NT2/D1 (cell line): ENCODE measurements at regions not wholly inside any gene's neighbourhood (a gene's known extent, or its start where the extent isn't known, plus 50 kb on each side); places are given as distances from the start of the nearest gene placed in this dataset.

Source experiments
- DNase-seq: peaks from one replicate; pipeline ENCODE4 v3.0.0-alpha.2; 2011; ENCODE audit warnings: low read depth, low spot score
- H3K27me3 ChIP-seq: 2 replicates; pipeline ENCODE4 v1.6.0; 2011; ENCODE audit warnings: mild to moderate bottlenecking; ENCODE audit not compliant: insufficient read length, insufficient read depth
- H3K36me3 ChIP-seq: 2 replicates; pipeline ENCODE4 v1.6.1; 2011; ENCODE audit warnings: mild to moderate bottlenecking, low read length, mixed read lengths; ENCODE audit not compliant: insufficient read depth, insufficient read length
- H3K4me1 ChIP-seq: 2 replicates; pipeline ENCODE4 v1.5.1; 2011; ENCODE audit not compliant: insufficient read depth, insufficient read length
- H3K4me3 ChIP-seq: 2 replicates; pipeline ENCODE4 v1.5.1; 2011; ENCODE audit warnings: low read depth; ENCODE audit not compliant: insufficient read length
- H3K9ac ChIP-seq: 2 replicates; pipeline ENCODE4 v1.6.0; 2011; ENCODE audit warnings: low read depth; ENCODE audit not compliant: insufficient read length
- H3K9me3 ChIP-seq: 2 replicates; pipeline ENCODE4 v1.5.1; 2011; ENCODE audit warnings: mild to moderate bottlenecking, low read length; ENCODE audit not compliant: insufficient read depth
- SUZ12 ChIP-seq: IDR thresholded peaks from 2 replicates; pipeline ENCODE4 v1.6.1; 2011; ENCODE audit not compliant: insufficient read length, insufficient read depth; ENCODE audit errors: extremely low read depth
- YY1 ChIP-seq: IDR thresholded peaks from 2 replicates; pipeline ENCODE4 v1.6.1; 2011; ENCODE audit not compliant: insufficient read length, insufficient read depth
- ZNF274 ChIP-seq: IDR thresholded peaks from 2 replicates; pipeline ENCODE4 v1.6.1; 2011; ENCODE audit warnings: mild to moderate bottlenecking, low read depth, low read length

DNA sequence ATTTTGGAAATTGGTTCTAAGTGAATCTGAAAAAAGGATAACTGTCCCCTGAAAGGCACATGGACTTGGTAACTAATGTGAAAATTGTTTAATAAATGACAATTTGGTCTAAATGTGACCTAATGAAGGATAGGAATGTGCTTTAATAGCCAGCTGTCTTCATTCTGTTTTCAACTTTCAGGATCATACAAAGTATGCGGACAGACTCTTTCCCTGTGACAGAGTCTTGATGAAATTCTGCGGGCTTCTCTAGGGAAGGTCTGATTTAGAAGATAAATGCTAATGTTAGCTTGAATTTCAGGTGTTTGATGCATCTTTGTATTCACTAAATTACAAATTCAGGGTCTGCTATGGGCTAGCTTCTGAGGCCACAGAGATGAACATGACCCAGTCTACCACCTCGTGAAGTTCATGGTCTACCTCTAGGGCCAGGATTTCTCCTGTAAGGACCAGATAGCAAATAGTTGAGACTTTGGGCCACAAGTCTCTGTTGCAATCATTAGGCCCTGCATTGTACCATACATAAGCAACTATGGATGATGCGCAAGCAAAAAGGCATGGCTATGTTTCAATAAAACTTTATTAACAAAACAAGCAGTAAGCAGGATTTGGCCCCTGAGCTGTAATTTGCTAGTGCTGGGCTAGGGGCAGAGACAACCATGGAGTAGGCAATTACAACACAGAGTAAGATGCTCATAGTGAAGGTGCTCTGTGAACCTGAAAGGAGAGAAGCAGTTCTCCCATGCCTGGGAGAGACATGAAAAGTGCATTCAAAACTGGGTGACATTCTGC is 368.6 kb downstream of the INHBA start:
- no peaks in the 10 kb centered on the region for H3K27me3 ChIP-seq
- H3K9ac ChIP-seq = no peak overlapping the region
- no peak overlapping the region for H3K4me3 ChIP-seq
- no peaks in the 10 kb centered on the region for H3K4me1 ChIP-seq
- DNase-seq = no peak
- H3K36me3 ChIP-seq = no peaks in the 10 kb centered on the region
- no peaks in the 10 kb centered on the region for H3K9me3 ChIP-seq
- no peak for TF ChIP-seq ZNF274
- TF ChIP-seq SUZ12 = no peak
- TF ChIP-seq YY1 = no peak

DNA sequence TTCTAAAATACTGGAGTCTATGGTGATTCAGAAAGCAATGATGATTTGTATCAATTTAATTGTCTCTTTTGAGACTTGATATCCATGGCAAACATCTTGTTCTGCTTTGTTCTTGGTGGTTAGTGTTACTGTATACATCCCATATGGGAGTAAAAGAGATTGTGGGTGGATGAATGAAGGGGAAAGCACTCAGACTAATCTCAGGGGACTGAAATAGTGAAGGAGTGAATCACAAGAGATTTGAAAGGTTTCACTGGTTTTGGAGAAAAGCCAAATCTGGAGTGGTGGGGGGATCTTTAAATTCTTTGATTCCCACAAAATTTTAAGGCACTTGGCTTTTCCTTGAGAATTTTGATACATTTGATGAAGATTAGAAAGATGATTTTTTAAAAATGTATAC is 369.4 kb downstream of the INHBA start:
- Histone ChIP-seq H3K4me1 (no peaks in the 10 kb centered on the region), H3K9me3 (no peaks in the 10 kb centered on the region), H3K36me3 (no peaks in the 10 kb centered on the region), H3K27me3 (no peaks in the 10 kb centered on the region), H3K9ac (no peak overlapping the region), H3K4me3 (no peak overlapping the region)
- no peak for DNase-seq
- TF ChIP-seq SUZ12 = no peak
- TF ChIP-seq ZNF274 = no peak
- no peak for TF ChIP-seq YY1

DNA sequence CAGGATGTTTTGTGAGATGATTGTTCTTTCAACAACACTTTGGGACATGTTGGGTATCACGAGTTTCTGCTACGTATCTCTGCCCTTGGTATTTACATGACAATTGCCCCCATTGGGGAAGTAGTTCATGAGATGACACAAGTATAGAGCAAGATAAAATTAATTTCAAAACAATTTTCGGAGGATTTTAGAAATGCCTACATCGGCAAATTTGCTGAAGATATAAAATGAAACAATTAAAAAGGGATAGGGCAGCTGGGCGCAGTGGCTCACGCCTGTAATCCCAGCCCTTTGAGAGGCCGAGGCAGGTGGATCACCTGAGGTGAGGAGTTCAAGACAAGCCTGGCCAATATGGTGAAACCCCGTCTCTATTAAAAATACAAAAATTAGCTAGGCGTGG is 371.7 kb downstream of the INHBA start:
- no peaks in the 10 kb centered on the region for H3K9me3 ChIP-seq
- no peak for DNase-seq
- TF ChIP-seq SUZ12 (no peak), ZNF274 (no peak), YY1 (no peak)

DNA sequence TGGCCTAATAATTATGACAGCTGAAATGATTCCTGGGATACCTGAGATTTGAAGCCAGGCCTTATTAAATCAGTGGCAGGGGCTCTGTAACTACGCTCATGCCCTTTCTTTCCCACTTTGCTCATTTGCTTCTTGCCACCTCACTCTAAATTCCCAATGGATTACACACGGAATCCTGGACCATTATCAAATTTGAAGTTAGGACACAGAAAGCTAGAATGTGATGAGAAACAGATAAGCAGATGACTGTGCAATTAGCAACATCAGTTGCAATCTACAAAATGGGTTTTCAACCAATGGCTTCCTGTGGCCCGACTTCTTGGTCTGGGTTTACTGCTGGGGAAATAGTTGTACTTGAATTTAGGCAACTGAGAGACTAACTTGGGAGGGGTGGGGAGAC is 374.3 kb downstream of the INHBA start:
- Histone ChIP-seq H3K9me3 (no peaks in the 10 kb centered on the region), H3K36me3 (no peaks in the 10 kb centered on the region), H3K4me3 (no peak overlapping the region), H3K27me3 (no peaks in the 10 kb centered on the region), H3K9ac (no peak overlapping the region), H3K4me1 (no peaks in the 10 kb centered on the region)
- no peak for DNase-seq
- no peak for TF ChIP-seq YY1
- TF ChIP-seq ZNF274 = no peak
- TF ChIP-seq SUZ12 = no peak

More for the DNA sequence above, 371.7 kb downstream of the INHBA start:
- Histone ChIP-seq H3K4me1 (no peaks in the 10 kb centered on the region), H3K36me3 (no peaks in the 10 kb centered on the region), H3K4me3 (no peak overlapping the region), H3K27me3 (no peaks in the 10 kb centered on the region), H3K9ac (no peak overlapping the region)

DNA sequence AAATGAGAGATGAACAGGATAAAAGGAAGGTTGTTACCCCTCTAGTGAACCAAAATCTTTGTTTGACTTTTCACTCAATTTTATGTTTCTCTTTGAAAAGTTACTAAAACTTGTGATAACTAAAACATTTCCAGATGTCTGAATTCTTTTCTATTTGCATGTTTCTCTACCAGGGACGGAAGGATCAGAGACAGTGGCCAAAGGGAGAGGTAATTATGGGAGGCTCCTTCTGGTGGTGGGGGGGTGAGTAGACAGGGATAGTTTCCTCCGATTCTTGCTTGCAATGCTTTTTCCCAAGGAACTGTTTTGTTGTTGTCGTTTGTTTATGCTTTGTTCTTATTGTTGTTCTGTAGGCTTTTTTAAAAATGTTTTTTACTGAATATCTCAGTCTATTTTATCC is 374.8 kb downstream of the INHBA start:
- no peaks in the 10 kb centered on the region for H3K9me3 ChIP-seq
- no peaks in the 10 kb centered on the region for H3K4me1 ChIP-seq
- no peak for TF ChIP-seq YY1
- TF ChIP-seq ZNF274 = no peak
- no peak for TF ChIP-seq SUZ12
- no peaks in the 10 kb centered on the region for H3K27me3 ChIP-seq
- no peak overlapping the region for H3K4me3 ChIP-seq
- H3K36me3 ChIP-seq = no peaks in the 10 kb centered on the region
- no peak for DNase-seq
- H3K9ac ChIP-seq = no peak overlapping the region

DNA sequence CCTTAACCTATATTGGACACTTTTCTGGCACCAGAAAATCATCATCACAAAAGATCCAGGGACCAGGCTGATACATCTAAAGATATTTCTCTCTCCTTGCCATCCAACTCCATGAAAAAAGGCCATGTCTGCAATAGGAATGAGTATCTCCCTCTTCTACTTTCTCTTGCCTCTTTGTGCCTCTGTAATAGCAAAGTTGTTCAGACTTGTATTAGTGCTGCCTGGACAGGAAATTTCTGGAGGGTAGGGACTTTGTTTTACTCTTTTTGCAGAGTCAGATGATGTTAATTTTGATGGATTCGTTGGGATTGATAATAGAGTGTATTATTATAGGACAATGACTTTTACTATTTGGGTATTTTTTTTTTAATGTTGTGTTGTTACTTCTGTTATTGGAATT is 376.3 kb downstream of the INHBA start:
- no peaks in the 10 kb centered on the region for H3K9me3 ChIP-seq
- TF ChIP-seq SUZ12 (no peak), ZNF274 (no peak), YY1 (no peak)
- no peak overlapping the region for H3K4me3 ChIP-seq
- DNase-seq = no peak
- no peaks in the 10 kb centered on the region for H3K27me3 ChIP-seq
- H3K4me1 ChIP-seq = no peaks in the 10 kb centered on the region
- H3K36me3 ChIP-seq = no peaks in the 10 kb centered on the region
- H3K9ac ChIP-seq = no peak overlapping the region

DNA sequence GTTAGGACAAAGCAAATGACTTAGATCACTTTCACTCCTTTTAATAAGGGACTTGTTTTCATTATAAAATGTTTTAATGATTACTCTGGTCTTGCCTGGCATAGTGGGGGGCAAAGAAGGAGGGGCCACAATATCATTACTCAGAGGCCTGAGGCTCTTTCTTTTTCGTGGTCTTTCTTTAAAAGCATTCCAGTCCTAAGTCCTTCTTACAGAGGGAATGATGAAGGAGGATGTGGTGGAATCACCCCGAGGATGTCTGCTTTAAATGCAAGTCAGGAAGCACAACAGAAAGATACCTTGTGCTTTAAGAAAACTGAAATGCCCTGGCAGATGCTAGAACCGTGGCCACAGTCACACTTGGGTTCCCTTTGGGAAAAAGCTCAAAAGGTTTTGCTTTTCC is 379.1 kb downstream of the INHBA start:
- Histone ChIP-seq H3K4me1 (no peaks in the 10 kb centered on the region), H3K36me3 (no peaks in the 10 kb centered on the region), H3K27me3 (no peaks in the 10 kb centered on the region), H3K4me3 (no peak overlapping the region), H3K9ac (no peak overlapping the region), H3K9me3 (0 out of 2 replicates have a peak, but pooled peaks cover under 1% of the 10 kb centered on the region)
- DNase-seq = peak; percentile 6
- no peak for TF ChIP-seq ZNF274
- no peak for TF ChIP-seq SUZ12
- TF ChIP-seq YY1 = no peak
